Activated CD4-positive, alpha-beta T cell treated with anti-CD3 and anti-CD28 coated beads, Interleukin-2, amount 10 ng/mL, durations not matched to agents 7 days and 5 days (primary cell): ENCODE measurements at regions not wholly inside any gene's neighbourhood (a gene's known extent, or its start where the extent isn't known, plus 50 kb on each side); places are given as distances from the start of the nearest gene placed in this dataset.
"Not testable (repeated sequence)": the region's sequence is repeated elsewhere in the genome, so short reads cannot be mapped to it uniquely, and the experiment has no call there.

Experiments
- CTCF ChIA-PET: fragments of 350-600 bp; sonication (Branson Sonifier 250); formaldehyde crosslinking; loops from one replicate; lab custom pipeline; 2021; ENCODE audit warnings: antibody characterized with exemption; lab: Charles Lee
- POLR2A ChIA-PET: fragments of 350-600 bp; sonication (Branson Sonifier 250); formaldehyde crosslinking; loops from one replicate; lab custom pipeline; 2021; ENCODE audit warnings: antibody characterized with exemption; lab: Charles Lee
- DNase-seq: peaks from one replicate; pipeline ENCODE4 v3.0.0-alpha.2; 2020
- H3K27ac Mint-ChIP-seq: one replicate; pipeline ENCODE4 v1.8.0; 2021; ENCODE audit warnings: mild to moderate bottlenecking, moderate library complexity, mixed read lengths
- H3K27me3 Mint-ChIP-seq: one replicate; pipeline ENCODE4 v1.8.0; 2021; ENCODE audit warnings: mixed read lengths
- H3K36me3 Mint-ChIP-seq: one replicate; pipeline ENCODE4 v1.8.0; 2021; ENCODE audit warnings: low read depth, mixed read lengths
- H3K4me1 Mint-ChIP-seq: one replicate; pipeline ENCODE4 v1.8.0; 2021; ENCODE audit warnings: mixed read lengths
- H3K4me3 Mint-ChIP-seq: one replicate; pipeline ENCODE4 v1.8.0; 2021; ENCODE audit warnings: mild to moderate bottlenecking, moderate library complexity, mixed read lengths
- H3K9me3 Mint-ChIP-seq: one replicate; pipeline ENCODE4 v1.8.0; 2021; ENCODE audit warnings: mixed read lengths

GRCh38 chr15:24054547-24055245 is 367.6 kb upstream of the NDN start:
- peaks cover 18% of the 10 kb centered on the region for H3K9me3 Mint-ChIP-seq
- ChIA-PET CTCF (interaction anchor here (0.6 kb wide), 1 partner anchor 810 kb away, joined by 3 read pairs; no protein-coding TSS in a partner anchor), POLR2A (no interaction called here)
- no peak overlapping the region for H3K4me3 Mint-ChIP-seq
- H3K27ac Mint-ChIP-seq = no peak overlapping the region
- H3K4me1 Mint-ChIP-seq = no peaks in the 10 kb centered on the region
- no peak for DNase-seq
- no peaks in the 10 kb centered on the region for H3K36me3 Mint-ChIP-seq
- H3K27me3 Mint-ChIP-seq = no peaks in the 10 kb centered on the region

GRCh38 chr15:24067733-24068501 is 380.8 kb upstream of the NDN start:
- CTCF ChIA-PET = no interaction called here
- Mint-ChIP-seq H3K9me3 (peaks cover 29% of the 10 kb centered on the region), H3K27me3 (no peaks in the 10 kb centered on the region), H3K4me1 (no peaks in the 10 kb centered on the region), H3K4me3 (no peak overlapping the region), H3K27ac (no peak overlapping the region), H3K36me3 (no peaks in the 10 kb centered on the region)
- no peak for DNase-seq
- POLR2A ChIA-PET = no interaction called here

- H3K27ac Mint-ChIP-seq = no peak overlapping the region
- CTCF ChIA-PET = no interaction called here
- H3K4me1 Mint-ChIP-seq = no peaks in the 10 kb centered on the region
- H3K36me3 Mint-ChIP-seq = no peaks in the 10 kb centered on the region
- H3K27me3 Mint-ChIP-seq = no peaks in the 10 kb centered on the region
- POLR2A ChIA-PET = no interaction called here
- no peak overlapping the region for H3K4me3 Mint-ChIP-seq
- peaks cover 14% of the 10 kb centered on the region for H3K9me3 Mint-ChIP-seq
- no peak for DNase-seq
Observed at GRCh38 chr15:24075420-24076089, 388.4 kb upstream of the NDN start.

- H3K36me3 Mint-ChIP-seq = no peaks in the 10 kb centered on the region
Observed at GRCh38 chr15:24076090-24076784, 389.1 kb upstream of the NDN start.

GRCh38 chr15:24078310-24079029 is 391.4 kb upstream of the NDN start:
- no peak overlapping the region for H3K27ac Mint-ChIP-seq
- CTCF ChIA-PET = no interaction called here
- POLR2A ChIA-PET = no interaction called here
- no peaks in the 10 kb centered on the region for H3K36me3 Mint-ChIP-seq
- no peaks in the 10 kb centered on the region for H3K4me1 Mint-ChIP-seq
- H3K27me3 Mint-ChIP-seq = no peaks in the 10 kb centered on the region
- no peak overlapping the region for H3K4me3 Mint-ChIP-seq
- H3K9me3 Mint-ChIP-seq = peaks cover 14% of the 10 kb centered on the region
- DNase-seq = no peak

More at GRCh38 chr15:24076090-24076784, 389.1 kb upstream of the NDN start:
- DNase-seq = no peak
- no peaks in the 10 kb centered on the region for H3K27me3 Mint-ChIP-seq
- H3K4me3 Mint-ChIP-seq = no peak overlapping the region
- POLR2A ChIA-PET = no interaction called here
- CTCF ChIA-PET = no interaction called here
- H3K27ac Mint-ChIP-seq = no peak overlapping the region
- peaks cover 12% of the 10 kb centered on the region for H3K9me3 Mint-ChIP-seq
- no peaks in the 10 kb centered on the region for H3K4me1 Mint-ChIP-seq

GRCh38 chr15:24088941-24089340 is 401.8 kb upstream of the NDN start:
- DNase-seq, H3K27ac Mint-ChIP-seq, CTCF ChIA-PET, H3K4me1 Mint-ChIP-seq, H3K36me3 Mint-ChIP-seq, H3K27me3 Mint-ChIP-seq, H3K4me3 Mint-ChIP-seq, POLR2A ChIA-PET: not testable (repeated sequence)
- peaks cover 35% of the 10 kb centered on the region for H3K9me3 Mint-ChIP-seq

GRCh38 chr15:24101503-24101902 is 414.4 kb upstream of the NDN start:
- DNase-seq, H3K36me3 Mint-ChIP-seq, H3K27me3 Mint-ChIP-seq, H3K4me1 Mint-ChIP-seq, H3K9me3 Mint-ChIP-seq, CTCF ChIA-PET, POLR2A ChIA-PET, H3K27ac Mint-ChIP-seq, H3K4me3 Mint-ChIP-seq: not testable (repeated sequence)

- H3K4me1 Mint-ChIP-seq, CTCF ChIA-PET, POLR2A ChIA-PET, H3K27me3 Mint-ChIP-seq, H3K27ac Mint-ChIP-seq, DNase-seq, H3K4me3 Mint-ChIP-seq, H3K36me3 Mint-ChIP-seq: not testable (repeated sequence)
- peaks cover 24% of the 10 kb centered on the region for H3K9me3 Mint-ChIP-seq
Observed at GRCh38 chr15:24107524-24107923, 420.4 kb upstream of the NDN start.

- CTCF ChIA-PET, H3K27me3 Mint-ChIP-seq, H3K36me3 Mint-ChIP-seq, H3K4me1 Mint-ChIP-seq, H3K4me3 Mint-ChIP-seq, DNase-seq, POLR2A ChIA-PET, H3K27ac Mint-ChIP-seq: not testable (repeated sequence)
- peaks cover 26% of the 10 kb centered on the region for H3K9me3 Mint-ChIP-seq
Observed at GRCh38 chr15:24107948-24108347, 420.8 kb upstream of the NDN start.

GRCh38 chr15:24108349-24108748 is 421.2 kb upstream of the NDN start:
- H3K4me3 Mint-ChIP-seq, DNase-seq, H3K27me3 Mint-ChIP-seq, H3K36me3 Mint-ChIP-seq, CTCF ChIA-PET, H3K27ac Mint-ChIP-seq, POLR2A ChIA-PET, H3K4me1 Mint-ChIP-seq: not testable (repeated sequence)
- peaks cover 27% of the 10 kb centered on the region for H3K9me3 Mint-ChIP-seq

GRCh38 chr15:24139622-24140021 is 452.5 kb upstream of the NDN start:
- H3K36me3 Mint-ChIP-seq, H3K4me1 Mint-ChIP-seq, POLR2A ChIA-PET, H3K27me3 Mint-ChIP-seq, H3K9me3 Mint-ChIP-seq, H3K27ac Mint-ChIP-seq, H3K4me3 Mint-ChIP-seq, CTCF ChIA-PET, DNase-seq: not testable (repeated sequence)

- DNase-seq, H3K27ac Mint-ChIP-seq, H3K4me1 Mint-ChIP-seq, CTCF ChIA-PET, H3K27me3 Mint-ChIP-seq, H3K36me3 Mint-ChIP-seq, POLR2A ChIA-PET, H3K4me3 Mint-ChIP-seq, H3K9me3 Mint-ChIP-seq: not testable (repeated sequence)
Observed at GRCh38 chr15:24145070-24145469, 458.0 kb upstream of the NDN start.
